ENCODE measurements at regions not wholly inside any gene's neighbourhood (a gene's known extent, or its start where the extent isn't known, plus 50 kb on each side); places are given as distances from the start of the nearest gene placed in this dataset.

GRCh38 chr7:119102291-119102690, 877.8 kb downstream of the ANKRD7 start:
- no peak for ATAC-seq
- no peak for TF ChIP-seq ZFP30 (CRISPR knock-in tag; IDR thresholded peaks at IDR 0.05)
- TF ChIP-seq ISL1 (CRISPR knock-in tag; IDR thresholded peaks at IDR 0.05), result no peak
- TF ChIP-seq PPARA (CRISPR knock-in tag; IDR thresholded peaks at IDR 0.05; ENCODE audit: borderline replicate concordance), result no peak
- TF ChIP-seq GLIS3 (CRISPR knock-in tag; IDR thresholded peaks at IDR 0.05), result no peak
- no peak for TF ChIP-seq TCF4 (CRISPR knock-in tag; IDR thresholded peaks at IDR 0.05; ENCODE audit: borderline replicate concordance)
- no peak for TF ChIP-seq ZC3H10 (CRISPR knock-in tag; IDR thresholded peaks at IDR 0.05)
- TF ChIP-seq POU6F1 (CRISPR knock-in tag; IDR thresholded peaks at IDR 0.05; ENCODE audit: borderline replicate concordance, low read depth), result no peak
- TF ChIP-seq BACH2 (CRISPR knock-in tag; IDR thresholded peaks at IDR 0.05; ENCODE audit: borderline replicate concordance), result no peak
- no peak for TF ChIP-seq CSDC2 (CRISPR knock-in tag; IDR thresholded peaks at IDR 0.05)
- TF ChIP-seq ZNF70 (CRISPR knock-in tag; IDR thresholded peaks at IDR 0.05), result no peak

DNA sequence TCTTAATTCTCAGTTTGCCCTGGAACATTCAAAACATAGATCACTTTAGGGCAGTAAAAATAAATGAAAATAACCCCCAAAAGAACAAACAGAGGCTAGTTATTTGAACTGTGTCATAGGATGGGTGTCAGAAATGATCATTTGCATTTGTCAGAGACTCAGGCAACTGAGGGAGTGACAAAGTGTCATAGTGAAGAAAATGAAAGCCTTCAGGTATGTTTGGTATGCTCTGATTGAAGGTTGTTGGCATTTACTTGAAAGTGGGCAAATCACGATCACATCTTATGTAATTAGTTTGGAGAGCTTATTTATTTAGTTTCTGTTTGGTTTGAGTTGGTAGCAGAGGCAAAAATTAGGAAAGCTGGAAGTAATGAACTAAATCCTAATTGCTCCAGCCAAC, 880.9 kb downstream of the ANKRD7 start:
- no peak for ATAC-seq
- no peak for TF ChIP-seq ESRRG (CRISPR knock-in tag; IDR thresholded peaks at IDR 0.05)
- TF ChIP-seq TOX (CRISPR knock-in tag; IDR thresholded peaks at IDR 0.05; ENCODE audit: borderline replicate concordance), result no peak
- no peak for TF ChIP-seq CSRNP3 (CRISPR knock-in tag; IDR thresholded peaks at IDR 0.05)
- TF ChIP-seq RARB (CRISPR knock-in tag; IDR thresholded peaks at IDR 0.05), result no peak
- no peak for TF ChIP-seq ZFP3 (CRISPR knock-in tag; IDR thresholded peaks at IDR 0.05)
- no peak for TF ChIP-seq ARNTL (CRISPR knock-in tag; IDR thresholded peaks at IDR 0.05; ENCODE audit: borderline replicate concordance, low read depth)
- TF ChIP-seq GLIS3 (CRISPR knock-in tag; IDR thresholded peaks at IDR 0.05), result no peak
- no peak for TF ChIP-seq ZFP30 (CRISPR knock-in tag; IDR thresholded peaks at IDR 0.05)
- TF ChIP-seq SNAI2 (CRISPR knock-in tag; IDR thresholded peaks at IDR 0.05), result no peak
- TF ChIP-seq, protein P1, sequence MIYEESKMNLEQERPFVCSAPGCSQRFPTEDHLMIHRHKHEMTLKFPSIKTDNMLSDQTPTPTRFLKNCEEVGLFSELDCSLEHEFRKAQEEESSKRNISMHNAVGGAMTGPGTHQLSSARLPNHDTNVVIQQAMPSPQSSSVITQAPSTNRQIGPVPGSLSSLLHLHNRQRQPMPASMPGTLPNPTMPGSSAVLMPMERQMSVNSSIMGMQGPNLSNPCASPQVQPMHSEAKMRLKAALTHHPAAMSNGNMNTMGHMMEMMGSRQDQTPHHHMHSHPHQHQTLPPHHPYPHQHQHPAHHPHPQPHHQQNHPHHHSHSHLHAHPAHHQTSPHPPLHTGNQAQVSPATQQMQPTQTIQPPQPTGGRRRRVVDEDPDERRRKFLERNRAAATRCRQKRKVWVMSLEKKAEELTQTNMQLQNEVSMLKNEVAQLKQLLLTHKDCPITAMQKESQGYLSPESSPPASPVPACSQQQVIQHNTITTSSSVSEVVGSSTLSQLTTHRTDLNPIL (CRISPR knock-in tag; IDR thresholded peaks at IDR 0.05; ENCODE audit: low read depth), result no peak
- TF ChIP-seq PATZ1 (CRISPR knock-in tag; IDR thresholded peaks at IDR 0.05; ENCODE audit: borderline replicate concordance), result no peak
- TF ChIP-seq OSR1 (CRISPR knock-in tag; IDR thresholded peaks at IDR 0.05), result no peak

- no peak for ATAC-seq
- TF ChIP-seq PATZ1 (CRISPR knock-in tag; IDR thresholded peaks at IDR 0.05; ENCODE audit: borderline replicate concordance), result no peak
- TF ChIP-seq PPARA (CRISPR knock-in tag; IDR thresholded peaks at IDR 0.05; ENCODE audit: borderline replicate concordance), result no peak
- no peak for TF ChIP-seq ZFP3 (CRISPR knock-in tag; IDR thresholded peaks at IDR 0.05)
- TF ChIP-seq CSDC2 (CRISPR knock-in tag; IDR thresholded peaks at IDR 0.05), result no peak
- no peak for TF ChIP-seq ZNF8 (CRISPR knock-in tag; IDR thresholded peaks at IDR 0.05)
- TF ChIP-seq POU6F1 (CRISPR knock-in tag; IDR thresholded peaks at IDR 0.05; ENCODE audit: borderline replicate concordance, low read depth), result no peak
- no peak for TF ChIP-seq GLIS3 (CRISPR knock-in tag; IDR thresholded peaks at IDR 0.05)
- no peak for TF ChIP-seq TOX (CRISPR knock-in tag; IDR thresholded peaks at IDR 0.05; ENCODE audit: borderline replicate concordance)
- TF ChIP-seq TCF4 (CRISPR knock-in tag; IDR thresholded peaks at IDR 0.05; ENCODE audit: borderline replicate concordance), result no peak
- TF ChIP-seq ISL1 (CRISPR knock-in tag; IDR thresholded peaks at IDR 0.05), result no peak
Observed at GRCh38 chr7:119123326-119123725, 898.8 kb downstream of the ANKRD7 start.

Data from SK-N-SH treated with all-trans-retinoic acid at 6 μM for 48 hours (cell line).